Panc1 (cell line): ENCODE measurements at regions not wholly inside any gene's neighbourhood (a gene's known extent, or its start where the extent isn't known, plus 50 kb on each side); places are given as distances from the start of the nearest gene placed in this dataset.

Source experiments
- ATAC-seq: fragments of 200-7000 bp; cut with Tn5 transposase; 2 replicates; pipeline ENCODE4 v1.9.1; 2020; ENCODE audit warnings: mild to moderate bottlenecking, moderate library complexity
- BruUV-seq: library from RNA; stranded (reverse); fragments of 400-500 nt; replicated peaks from 2 replicates; lab custom pipeline; 2021; lab: Mats Ljungman, UMichigan
- CTCF ChIA-PET: fragments of 300-600 bp; sonication (Branson Sonifier 250); formaldehyde crosslinking; loops from one replicate; lab custom pipeline; 2022; ENCODE audit warnings: antibody characterized with exemption; lab: Charles Lee
- POLR2A ChIA-PET: fragments of 300-600 bp; sonication (Branson Sonifier 250); formaldehyde crosslinking; loops from one replicate; lab custom pipeline; 2022; ENCODE audit warnings: antibody characterized with exemption; lab: Charles Lee
- DNase-seq: peaks from one replicate; pipeline ENCODE4 v3.0.0-alpha.2; 2010; ENCODE audit warnings: low read depth, low spot score
- H3K27ac ChIP-seq: 2 replicates; pipeline ENCODE4 v1.5.1; 2011; ENCODE audit warnings: mild to moderate bottlenecking, low read length, inconsistent platforms
- H3K27me3 ChIP-seq: fragments of 200-500 bp; sonication (Bioruptor generic); 2 replicates; pipeline ENCODE4 v1.6.0; 2014; ENCODE audit warnings: low read length, inconsistent platforms; ENCODE audit not compliant: control insufficient read depth, insufficient read depth
- H3K36me3 ChIP-seq: fragments of 200-500 bp; sonication (Bioruptor generic); 2 replicates; pipeline ENCODE4 v1.5.1; 2014; ENCODE audit warnings: inconsistent platforms, mild to moderate bottlenecking, low read length, moderate library complexity; ENCODE audit not compliant: control insufficient read depth, insufficient read depth
- H3K4me1 ChIP-seq: 2 replicates; pipeline ENCODE4 v1.5.1; 2011; ENCODE audit warnings: inconsistent platforms, mild to moderate bottlenecking, low read length, moderate library complexity; ENCODE audit not compliant: control insufficient read depth, insufficient read depth
- H3K4me3 ChIP-seq, 2 experiments: 2 replicates each; pipeline ENCODE4 v1.5.1; 2011 to 2012; ENCODE audit warnings: low read depth in 2 of 2, low read length in 2 of 2, mild to moderate bottlenecking in 2 of 2, inconsistent platforms in 1 of 2, moderate library complexity in 1 of 2
- H3K9me3 ChIP-seq: fragments of 200-500 bp; sonication (Bioruptor generic); 2 replicates; pipeline ENCODE4 v1.5.1; 2014; ENCODE audit warnings: low read depth, mild to moderate bottlenecking, inconsistent platforms, low read length, moderate library complexity; ENCODE audit not compliant: control insufficient read depth, insufficient read depth
- POLR2AphosphoS5 ChIP-seq: IDR thresholded peaks from 2 replicates; pipeline ENCODE4 v1.6.1; 2012; ENCODE audit warnings: mild to moderate bottlenecking, low read depth, low read length, moderate library complexity
- SIN3A ChIP-seq: IDR thresholded peaks from 2 replicates; pipeline ENCODE4 v1.6.1; 2012; ENCODE audit warnings: low read depth, mild to moderate bottlenecking, low read length, moderate library complexity, borderline replicate concordance; ENCODE audit not compliant: insufficient read depth
- TCF7L2 ChIP-seq: IDR thresholded peaks from 2 replicates; pipeline ENCODE4 v1.6.1; 2011; ENCODE audit warnings: mild to moderate bottlenecking, low read depth, low read length, inconsistent platforms
- in situ Hi-C: cut with HindIII; loops from 2 replicates; pipeline ENCODE4 v1.10.0; 2016; ENCODE audit warnings: low sequenced_read_pairs, low pct_unique_long_range_greater_than_20kb
- intact Hi-C: fragments of 100-400 bp; cut with micrococcal nuclease; formaldehyde crosslinking; loops from one replicate; pipeline ENCODE4 v1.10.0; 2022; ENCODE audit not compliant: unreplicated experiment
- TF ChIP-seq, protein P1 (sequence below): fragments of 450-650 bp; IDR thresholded peaks from 2 replicates; pipeline ENCODE4 v1.5.1; 2017; ENCODE audit warnings: mild to moderate bottlenecking
- TF ChIP-seq, protein P2 (sequence below), 2 experiments: IDR thresholded peaks; 2 replicates each; pipeline ENCODE4 v1.6.1; 2011 to 2012; ENCODE audit warnings: low read depth in 2 of 2, control low read depth in 1 of 2, low read length in 1 of 2, mild to moderate bottlenecking in 1 of 2, moderate library complexity in 1 of 2; ENCODE audit not compliant: insufficient read depth in 1 of 2

DNA sequence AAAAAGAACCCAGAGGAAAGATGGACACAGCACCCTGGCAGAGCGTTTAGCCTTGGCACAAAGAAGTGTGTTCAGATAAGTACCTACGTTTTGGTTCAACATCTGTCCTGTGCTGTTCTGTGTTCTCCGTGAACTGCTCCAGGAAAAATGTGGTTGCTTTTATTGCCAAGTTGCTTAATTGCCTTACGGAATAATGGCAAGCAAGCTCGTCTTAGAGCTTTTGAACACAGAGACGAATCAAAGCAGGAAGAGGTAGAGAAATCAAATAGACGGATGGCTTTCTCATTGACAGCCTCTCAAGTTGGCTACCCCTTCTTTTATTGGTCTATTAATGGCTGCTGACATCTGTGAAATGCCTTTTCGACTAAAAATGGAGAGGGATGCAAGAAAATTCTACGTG lies 911.1 kb upstream of the EEF2KMT start:
- ChIA-PET CTCF (no interaction called here), POLR2A (no interaction called here)
- DNase-seq (no peak), ATAC-seq (no peak)
- H3K27ac ChIP-seq: no peak overlapping the region
- no TSS peak for BruUV-seq
- H3K27me3 ChIP-seq: no peaks in the 10 kb centered on the region
- no peak overlapping the region for H3K4me3 ChIP-seq
- H3K9me3 ChIP-seq: no peaks in the 10 kb centered on the region
- TF ChIP-seq TCF7L2 (no peak), POLR2AphosphoS5 (no peak), SIN3A (no peak)
- TF ChIP-seq, protein P1, sequence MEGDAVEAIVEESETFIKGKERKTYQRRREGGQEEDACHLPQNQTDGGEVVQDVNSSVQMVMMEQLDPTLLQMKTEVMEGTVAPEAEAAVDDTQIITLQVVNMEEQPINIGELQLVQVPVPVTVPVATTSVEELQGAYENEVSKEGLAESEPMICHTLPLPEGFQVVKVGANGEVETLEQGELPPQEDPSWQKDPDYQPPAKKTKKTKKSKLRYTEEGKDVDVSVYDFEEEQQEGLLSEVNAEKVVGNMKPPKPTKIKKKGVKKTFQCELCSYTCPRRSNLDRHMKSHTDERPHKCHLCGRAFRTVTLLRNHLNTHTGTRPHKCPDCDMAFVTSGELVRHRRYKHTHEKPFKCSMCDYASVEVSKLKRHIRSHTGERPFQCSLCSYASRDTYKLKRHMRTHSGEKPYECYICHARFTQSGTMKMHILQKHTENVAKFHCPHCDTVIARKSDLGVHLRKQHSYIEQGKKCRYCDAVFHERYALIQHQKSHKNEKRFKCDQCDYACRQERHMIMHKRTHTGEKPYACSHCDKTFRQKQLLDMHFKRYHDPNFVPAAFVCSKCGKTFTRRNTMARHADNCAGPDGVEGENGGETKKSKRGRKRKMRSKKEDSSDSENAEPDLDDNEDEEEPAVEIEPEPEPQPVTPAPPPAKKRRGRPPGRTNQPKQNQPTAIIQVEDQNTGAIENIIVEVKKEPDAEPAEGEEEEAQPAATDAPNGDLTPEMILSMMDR: no peak
- TF ChIP-seq, protein P2, sequence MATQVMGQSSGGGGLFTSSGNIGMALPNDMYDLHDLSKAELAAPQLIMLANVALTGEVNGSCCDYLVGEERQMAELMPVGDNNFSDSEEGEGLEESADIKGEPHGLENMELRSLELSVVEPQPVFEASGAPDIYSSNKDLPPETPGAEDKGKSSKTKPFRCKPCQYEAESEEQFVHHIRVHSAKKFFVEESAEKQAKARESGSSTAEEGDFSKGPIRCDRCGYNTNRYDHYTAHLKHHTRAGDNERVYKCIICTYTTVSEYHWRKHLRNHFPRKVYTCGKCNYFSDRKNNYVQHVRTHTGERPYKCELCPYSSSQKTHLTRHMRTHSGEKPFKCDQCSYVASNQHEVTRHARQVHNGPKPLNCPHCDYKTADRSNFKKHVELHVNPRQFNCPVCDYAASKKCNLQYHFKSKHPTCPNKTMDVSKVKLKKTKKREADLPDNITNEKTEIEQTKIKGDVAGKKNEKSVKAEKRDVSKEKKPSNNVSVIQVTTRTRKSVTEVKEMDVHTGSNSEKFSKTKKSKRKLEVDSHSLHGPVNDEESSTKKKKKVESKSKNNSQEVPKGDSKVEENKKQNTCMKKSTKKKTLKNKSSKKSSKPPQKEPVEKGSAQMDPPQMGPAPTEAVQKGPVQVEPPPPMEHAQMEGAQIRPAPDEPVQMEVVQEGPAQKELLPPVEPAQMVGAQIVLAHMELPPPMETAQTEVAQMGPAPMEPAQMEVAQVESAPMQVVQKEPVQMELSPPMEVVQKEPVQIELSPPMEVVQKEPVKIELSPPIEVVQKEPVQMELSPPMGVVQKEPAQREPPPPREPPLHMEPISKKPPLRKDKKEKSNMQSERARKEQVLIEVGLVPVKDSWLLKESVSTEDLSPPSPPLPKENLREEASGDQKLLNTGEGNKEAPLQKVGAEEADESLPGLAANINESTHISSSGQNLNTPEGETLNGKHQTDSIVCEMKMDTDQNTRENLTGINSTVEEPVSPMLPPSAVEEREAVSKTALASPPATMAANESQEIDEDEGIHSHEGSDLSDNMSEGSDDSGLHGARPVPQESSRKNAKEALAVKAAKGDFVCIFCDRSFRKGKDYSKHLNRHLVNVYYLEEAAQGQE (IDR thresholded peaks at IDR 0.05; ENCODE audit: insufficient read depth in 1 of 2, low read depth in 2 of 2, low read length in 1 of 2): no peak
- in situ Hi-C loops: no loop called here
- intact Hi-C loops: no loop called here
- H3K4me1 ChIP-seq: no peaks in the 10 kb centered on the region
- H3K36me3 ChIP-seq: no peaks in the 10 kb centered on the region

DNA sequence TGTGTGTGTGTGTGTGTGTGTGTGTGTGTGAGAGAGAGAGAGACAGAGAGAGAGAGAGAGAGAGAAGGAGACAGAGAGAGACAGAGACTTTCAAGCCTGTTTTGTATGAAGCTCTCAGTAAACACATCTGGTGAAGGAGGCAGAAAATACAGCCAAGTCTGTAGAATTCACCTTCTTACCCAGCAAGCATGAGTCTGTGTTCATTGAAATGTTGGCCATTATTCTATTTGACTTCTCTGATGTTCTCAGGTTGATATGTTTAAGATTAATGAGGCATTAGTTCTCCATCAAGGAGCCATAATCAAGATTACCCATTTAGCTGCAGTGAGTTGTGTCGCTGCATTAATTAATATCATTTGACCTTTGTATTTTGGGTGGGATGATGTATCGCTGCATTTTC lies 895.8 kb upstream of the EEF2KMT start:
- ATAC-seq: no peak
- H3K36me3 ChIP-seq: no peaks in the 10 kb centered on the region
- in situ Hi-C loops (no loop called here), intact Hi-C loops (no loop called here)
- no peak for DNase-seq
- no peak overlapping the region for H3K4me3 ChIP-seq
- H3K4me1 ChIP-seq: no peaks in the 10 kb centered on the region
- no peak overlapping the region for H3K27ac ChIP-seq
- ChIA-PET POLR2A (no interaction called here), CTCF (no interaction called here)
- TF ChIP-seq SIN3A (no peak), TCF7L2 (no peak), POLR2AphosphoS5 (no peak)
- TF ChIP-seq, protein P2 (IDR thresholded peaks at IDR 0.05; ENCODE audit: insufficient read depth in 1 of 2, low read depth in 2 of 2, low read length in 1 of 2): no peak
- H3K27me3 ChIP-seq: peaks cover under 1% of the 10 kb centered on the region; the same call in 1 of the 2 replicates
- BruUV-seq: no TSS peak
- H3K9me3 ChIP-seq: no peaks in the 10 kb centered on the region
